ENCODE measurements at regions not wholly inside any gene's neighbourhood (a gene's known extent, or its start where the extent isn't known, plus 50 kb on each side); places are given as distances from the start of the nearest gene placed in this dataset.

GRCh38 chr1:99553301-99553700 is 92.6 kb upstream of the PALMD start:
- TF ChIP-seq POLR2A (IDR thresholded peaks at IDR 0.05), result no peak
- no peak for TF ChIP-seq POLR2AphosphoS5 (IDR thresholded peaks at IDR 0.05)
- TF ChIP-seq CTCF (IDR thresholded peaks at IDR 0.05), result no peak
